Parathyroid adenoma (tissue), 2 donors: ENCODE measurements at regions not wholly inside any gene's neighbourhood (a gene's known extent, or its start where the extent isn't known, plus 50 kb on each side); places are given as distances from the start of the nearest gene placed in this dataset.

Experiments
- H2AFZ ChIP-seq: fragments of 300-600 bp; sonication (generic); one replicate; pipeline ENCODE4 v1.7.0; 2017; ENCODE audit warnings: antibody characterized with exemption, mild to moderate bottlenecking
- H3K27ac ChIP-seq: fragments of 300-600 bp; sonication (generic); one replicate; pipeline ENCODE4 v1.7.0; 2017
- H3K27me3 ChIP-seq: fragments of 300-600 bp; sonication (generic); one replicate; pipeline ENCODE4 v1.7.0; 2017; ENCODE audit warnings: low read length; ENCODE audit not compliant: control insufficient read depth, insufficient read depth
- H3K36me3 ChIP-seq: fragments of 300-600 bp; sonication (generic); one replicate; pipeline ENCODE4 v1.7.0; 2017; ENCODE audit warnings: low read length; ENCODE audit not compliant: control insufficient read depth, insufficient read depth
- H3K4me1 ChIP-seq: fragments of 300-600 bp; sonication (generic); one replicate; pipeline ENCODE4 v1.7.0; 2017; ENCODE audit warnings: control low read depth
- H3K4me2 ChIP-seq: fragments of 300-600 bp; sonication (generic); one replicate; pipeline ENCODE4 v1.7.0; 2017; ENCODE audit warnings: low read length
- H3K4me3 ChIP-seq: fragments of 300-600 bp; sonication (generic); one replicate; pipeline ENCODE4 v1.7.0; 2017; ENCODE audit warnings: low read depth, low read length
- H3K79me2 ChIP-seq: fragments of 300-600 bp; sonication (generic); one replicate; pipeline ENCODE4 v1.7.0; 2017; ENCODE audit warnings: control low read depth
- H3K9ac ChIP-seq: fragments of 300-600 bp; sonication (generic); one replicate; pipeline ENCODE4 v1.7.0; 2017; ENCODE audit warnings: mild to moderate bottlenecking
- H3K9me3 ChIP-seq: fragments of 300-600 bp; sonication (generic); one replicate; pipeline ENCODE4 v1.7.0; 2017; ENCODE audit warnings: low read length; ENCODE audit not compliant: control insufficient read depth
- TF ChIP-seq, protein P1 (sequence below): fragments of 300-600 bp; sonication (generic); IDR thresholded peaks from one replicate; pipeline ENCODE4 v1.7.0; 2017; ENCODE audit warnings: antibody characterized with exemption, mild to moderate bottlenecking
- donor health status: primary hyperparathyroidism.

DNA sequence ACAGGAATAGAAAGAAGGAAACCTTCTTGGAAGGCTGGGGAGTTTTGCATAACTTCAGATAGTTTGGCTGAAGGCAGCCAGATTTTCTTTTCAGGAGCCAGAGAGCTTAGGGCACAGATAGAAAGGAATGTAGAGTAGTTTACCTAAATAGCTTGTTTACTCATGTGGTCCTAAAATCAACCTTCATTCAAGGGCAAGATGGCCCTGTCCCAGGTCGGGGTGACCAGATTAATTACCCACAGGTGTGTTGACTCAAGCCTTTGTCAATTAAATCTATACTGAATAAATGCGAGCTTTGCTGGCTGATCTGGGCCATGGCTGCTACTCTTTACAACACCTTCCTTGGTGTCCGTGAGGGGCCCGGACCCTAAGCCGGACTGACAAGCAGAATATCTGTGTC, 792.0 kb upstream of the MAN1A1 start:
- H3K4me2 ChIP-seq, result no peak overlapping the region
- no peaks in the 10 kb centered on the region for H3K9me3 ChIP-seq
- no peak overlapping the region for H3K4me3 ChIP-seq
- TF ChIP-seq, protein P1, sequence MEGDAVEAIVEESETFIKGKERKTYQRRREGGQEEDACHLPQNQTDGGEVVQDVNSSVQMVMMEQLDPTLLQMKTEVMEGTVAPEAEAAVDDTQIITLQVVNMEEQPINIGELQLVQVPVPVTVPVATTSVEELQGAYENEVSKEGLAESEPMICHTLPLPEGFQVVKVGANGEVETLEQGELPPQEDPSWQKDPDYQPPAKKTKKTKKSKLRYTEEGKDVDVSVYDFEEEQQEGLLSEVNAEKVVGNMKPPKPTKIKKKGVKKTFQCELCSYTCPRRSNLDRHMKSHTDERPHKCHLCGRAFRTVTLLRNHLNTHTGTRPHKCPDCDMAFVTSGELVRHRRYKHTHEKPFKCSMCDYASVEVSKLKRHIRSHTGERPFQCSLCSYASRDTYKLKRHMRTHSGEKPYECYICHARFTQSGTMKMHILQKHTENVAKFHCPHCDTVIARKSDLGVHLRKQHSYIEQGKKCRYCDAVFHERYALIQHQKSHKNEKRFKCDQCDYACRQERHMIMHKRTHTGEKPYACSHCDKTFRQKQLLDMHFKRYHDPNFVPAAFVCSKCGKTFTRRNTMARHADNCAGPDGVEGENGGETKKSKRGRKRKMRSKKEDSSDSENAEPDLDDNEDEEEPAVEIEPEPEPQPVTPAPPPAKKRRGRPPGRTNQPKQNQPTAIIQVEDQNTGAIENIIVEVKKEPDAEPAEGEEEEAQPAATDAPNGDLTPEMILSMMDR, result no peak
- no peak overlapping the region for H2AFZ ChIP-seq
- H3K9ac ChIP-seq, result no peak overlapping the region
- no peak overlapping the region for H3K27ac ChIP-seq
- H3K79me2 ChIP-seq, result no peaks in the 10 kb centered on the region
- peaks cover 1% of the 10 kb centered on the region for H3K36me3 ChIP-seq
- H3K4me1 ChIP-seq, result no peaks in the 10 kb centered on the region
- H3K27me3 ChIP-seq, result no peaks in the 10 kb centered on the region

- no peaks in the 10 kb centered on the region for H3K27me3 ChIP-seq
- H3K4me3 ChIP-seq, result no peak overlapping the region
- no peaks in the 10 kb centered on the region for H3K4me1 ChIP-seq
- H3K9ac ChIP-seq, result no peak overlapping the region
- H3K27ac ChIP-seq, result no peak overlapping the region
- no peaks in the 10 kb centered on the region for H3K79me2 ChIP-seq
- H3K9me3 ChIP-seq, result no peaks in the 10 kb centered on the region
- no peak overlapping the region for H2AFZ ChIP-seq
- H3K36me3 ChIP-seq, result no peaks in the 10 kb centered on the region
- H3K4me2 ChIP-seq, result no peak overlapping the region
- TF ChIP-seq, protein P1, result no peak
Observed at GRCh38 chr6:120137492-120137891, 787.9 kb upstream of the MAN1A1 start.

GRCh38 chr6:120129228-120129627, 779.7 kb upstream of the MAN1A1 start:
- Histone ChIP-seq H3K4me3 (no peak overlapping the region), H3K9ac (no peak overlapping the region), H3K79me2 (no peaks in the 10 kb centered on the region), H3K27ac (no peak overlapping the region), H2AFZ (no peak overlapping the region), H3K27me3 (no peaks in the 10 kb centered on the region), H3K4me1 (no peaks in the 10 kb centered on the region), H3K4me2 (no peak overlapping the region), H3K36me3 (no peaks in the 10 kb centered on the region), H3K9me3 (no peaks in the 10 kb centered on the region)
- TF ChIP-seq, protein P1, result no peak

DNA sequence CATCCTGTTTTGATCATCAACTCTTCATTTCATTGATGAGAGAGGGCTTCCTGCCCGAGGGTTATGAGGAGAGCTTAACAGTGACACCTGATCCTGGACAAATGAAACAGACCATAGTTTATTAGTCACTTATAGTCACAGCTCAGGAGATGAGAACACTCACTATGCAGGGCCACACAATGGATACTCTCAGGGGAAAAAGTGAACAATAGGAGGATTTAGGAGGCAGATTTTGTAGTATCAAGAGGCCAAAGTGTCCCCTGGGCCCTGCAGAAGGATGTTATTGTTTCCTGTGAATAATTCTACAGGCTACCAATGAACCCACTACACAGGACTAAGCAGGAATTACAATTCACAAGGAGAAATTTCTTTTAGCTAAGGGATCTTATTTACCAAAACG, 772.8 kb upstream of the MAN1A1 start:
- Histone ChIP-seq H3K36me3 (no peaks in the 10 kb centered on the region), H3K79me2 (no peaks in the 10 kb centered on the region), H3K27ac (no peak overlapping the region), H3K9ac (no peak overlapping the region), H3K4me2 (no peak overlapping the region), H3K27me3 (no peaks in the 10 kb centered on the region), H3K4me3 (no peak overlapping the region), H3K4me1 (no peaks in the 10 kb centered on the region), H2AFZ (no peak overlapping the region), H3K9me3 (no peaks in the 10 kb centered on the region)
- TF ChIP-seq, protein P1, result no peak

GRCh38 chr6:120116343-120116742, 766.8 kb upstream of the MAN1A1 start:
- no peaks in the 10 kb centered on the region for H3K27me3 ChIP-seq
- no peaks in the 10 kb centered on the region for H3K9me3 ChIP-seq
- no peak overlapping the region for H3K4me3 ChIP-seq
- H3K9ac ChIP-seq, result no peak overlapping the region
- H3K4me2 ChIP-seq, result no peak overlapping the region
- TF ChIP-seq, protein P1, result no peak
- H3K79me2 ChIP-seq, result no peaks in the 10 kb centered on the region
- no peaks in the 10 kb centered on the region for H3K4me1 ChIP-seq
- no peak overlapping the region for H3K27ac ChIP-seq
- no peak overlapping the region for H2AFZ ChIP-seq
- no peaks in the 10 kb centered on the region for H3K36me3 ChIP-seq
